IPS-18a (cell line): ENCODE measurements at regions not wholly inside any gene's neighbourhood (a gene's known extent, or its start where the extent isn't known, plus 50 kb on each side); places are given as distances from the start of the nearest gene placed in this dataset.

Experiments used
- H3K27ac ChIP-seq: one replicate; pipeline ENCODE4 v1.5.1; 2013; ENCODE audit warnings: low read length
- H3K27me3 ChIP-seq: one replicate; pipeline ENCODE4 v1.6.1; 2013; ENCODE audit warnings: mild to moderate bottlenecking, low read length; ENCODE audit not compliant: control insufficient read depth, insufficient read depth
- H3K36me3 ChIP-seq: one replicate; pipeline ENCODE4 v1.6.1; 2013; ENCODE audit warnings: low read depth, low read length; ENCODE audit not compliant: control insufficient read depth
- H3K4me1 ChIP-seq: one replicate; pipeline ENCODE4 v1.6.1; 2013; ENCODE audit warnings: low read depth, low read length; ENCODE audit not compliant: control insufficient read depth
- H3K4me3 ChIP-seq: one replicate; pipeline ENCODE4 v1.5.1; 2013; ENCODE audit warnings: low read length
- H3K9ac ChIP-seq: one replicate; pipeline ENCODE4 v1.6.1; 2013; ENCODE audit warnings: mild to moderate bottlenecking, low read length, moderate library complexity
- H3K9me3 ChIP-seq: one replicate; pipeline ENCODE4 v1.6.1; 2013; ENCODE audit warnings: low read depth, low read length; ENCODE audit not compliant: control insufficient read depth

- no peak overlapping the region for H3K9ac ChIP-seq
- H3K4me3 ChIP-seq = no peak overlapping the region
- no peak overlapping the region for H3K27ac ChIP-seq
- H3K27me3 ChIP-seq = no peaks in the 10 kb centered on the region
- H3K9me3 ChIP-seq = no peaks in the 10 kb centered on the region
- peaks cover 4% of the 10 kb centered on the region for H3K4me1 ChIP-seq
- no peaks in the 10 kb centered on the region for H3K36me3 ChIP-seq
Observed at GRCh38 chr6:76697585-76697984, 625.1 kb upstream of the IMPG1 start.

- peaks cover 4% of the 10 kb centered on the region for H3K4me1 ChIP-seq
- no peak overlapping the region for H3K27ac ChIP-seq
- H3K9ac ChIP-seq = no peak overlapping the region
- no peaks in the 10 kb centered on the region for H3K36me3 ChIP-seq
- H3K4me3 ChIP-seq = no peak overlapping the region
- H3K9me3 ChIP-seq = no peaks in the 10 kb centered on the region
- no peaks in the 10 kb centered on the region for H3K27me3 ChIP-seq
Observed at GRCh38 chr6:76694795-76695194, 622.3 kb upstream of the IMPG1 start.

DNA sequence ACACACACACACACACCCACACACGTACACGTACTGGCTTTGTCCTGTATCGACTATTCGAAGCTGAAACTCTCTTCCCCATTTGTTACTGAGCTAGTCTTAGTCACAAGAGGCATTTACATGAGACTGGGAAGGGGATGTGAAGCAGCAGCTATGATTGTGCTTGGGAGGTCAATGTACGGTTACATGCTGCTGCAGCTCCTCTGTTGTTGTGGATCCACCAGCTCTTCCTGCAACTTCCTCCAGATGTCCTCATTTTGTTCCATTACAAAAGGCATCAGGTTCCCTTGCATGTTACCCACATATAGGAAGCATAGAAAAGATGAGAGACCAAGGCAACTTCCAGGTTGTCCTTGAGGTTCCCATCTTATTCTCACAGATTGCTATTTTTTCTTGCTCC lies 612.4 kb upstream of the IMPG1 start:
- no peaks in the 10 kb centered on the region for H3K9me3 ChIP-seq
- H3K9ac ChIP-seq = no peak overlapping the region
- H3K4me1 ChIP-seq = peaks cover 21% of the 10 kb centered on the region
- no peaks in the 10 kb centered on the region for H3K27me3 ChIP-seq
- H3K27ac ChIP-seq = no peak overlapping the region
- no peak overlapping the region for H3K4me3 ChIP-seq
- no peaks in the 10 kb centered on the region for H3K36me3 ChIP-seq

GRCh38 chr6:76683985-76684384 lies 611.5 kb upstream of the IMPG1 start:
- H3K9me3 ChIP-seq = no peaks in the 10 kb centered on the region
- no peaks in the 10 kb centered on the region for H3K27me3 ChIP-seq
- H3K4me3 ChIP-seq = no peak overlapping the region
- no peak overlapping the region for H3K27ac ChIP-seq
- no peak overlapping the region for H3K9ac ChIP-seq
- H3K4me1 ChIP-seq = peaks cover 21% of the 10 kb centered on the region
- H3K36me3 ChIP-seq = no peaks in the 10 kb centered on the region

DNA sequence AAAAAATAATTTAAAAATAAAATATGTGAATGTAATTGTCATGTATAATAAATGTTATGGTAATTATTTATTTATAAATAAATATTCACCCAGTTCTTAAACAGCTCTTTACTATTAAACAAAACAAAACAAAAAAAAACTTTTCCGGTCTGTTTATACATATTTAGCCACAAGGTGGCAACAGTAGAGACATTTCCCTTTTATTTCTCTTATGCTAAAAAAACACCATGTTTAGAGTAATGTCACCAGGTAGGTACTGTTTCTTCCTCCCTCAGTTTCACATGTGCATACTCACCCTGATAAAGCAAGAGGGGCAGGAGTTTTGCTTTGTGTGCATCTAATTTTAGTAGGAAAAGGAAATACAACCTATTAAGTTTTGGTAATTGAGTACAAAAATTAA lies 610.4 kb upstream of the IMPG1 start:
- H3K27ac ChIP-seq = no peak overlapping the region
- H3K9ac ChIP-seq = no peak overlapping the region
- no peak overlapping the region for H3K4me3 ChIP-seq
- no peaks in the 10 kb centered on the region for H3K36me3 ChIP-seq
- no peaks in the 10 kb centered on the region for H3K27me3 ChIP-seq
- peaks cover 21% of the 10 kb centered on the region for H3K4me1 ChIP-seq
- no peaks in the 10 kb centered on the region for H3K9me3 ChIP-seq

GRCh38 chr6:76681781-76682180 lies 609.3 kb upstream of the IMPG1 start:
- no peak overlapping the region for H3K9ac ChIP-seq
- H3K27ac ChIP-seq = no peak overlapping the region
- peaks cover 21% of the 10 kb centered on the region for H3K4me1 ChIP-seq
- no peaks in the 10 kb centered on the region for H3K9me3 ChIP-seq
- no peaks in the 10 kb centered on the region for H3K36me3 ChIP-seq
- H3K4me3 ChIP-seq = no peak overlapping the region
- H3K27me3 ChIP-seq = no peaks in the 10 kb centered on the region

DNA sequence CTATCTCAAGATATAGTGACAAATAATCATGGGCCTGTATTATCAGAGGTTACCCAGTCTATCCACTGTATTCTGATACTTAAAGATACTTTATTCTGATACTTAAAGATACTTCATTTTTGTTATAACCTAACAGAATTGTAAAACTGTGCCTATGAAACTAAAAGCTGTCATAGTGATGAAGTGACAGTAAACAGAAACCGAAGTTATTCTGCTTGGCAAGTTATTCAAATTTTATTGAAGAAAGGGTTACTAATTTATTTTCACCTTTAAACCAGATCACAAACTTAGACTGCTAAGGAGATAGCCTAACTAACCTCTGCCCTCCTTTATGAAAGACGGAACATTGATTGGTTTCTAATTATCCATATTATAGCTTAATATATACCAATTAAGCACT lies 604.6 kb upstream of the IMPG1 start:
- Histone ChIP-seq H3K27ac (no peak overlapping the region), H3K9ac (no peak overlapping the region), H3K36me3 (no peaks in the 10 kb centered on the region), H3K4me3 (no peak overlapping the region), H3K4me1 (no peaks in the 10 kb centered on the region), H3K9me3 (no peaks in the 10 kb centered on the region), H3K27me3 (no peaks in the 10 kb centered on the region)

DNA sequence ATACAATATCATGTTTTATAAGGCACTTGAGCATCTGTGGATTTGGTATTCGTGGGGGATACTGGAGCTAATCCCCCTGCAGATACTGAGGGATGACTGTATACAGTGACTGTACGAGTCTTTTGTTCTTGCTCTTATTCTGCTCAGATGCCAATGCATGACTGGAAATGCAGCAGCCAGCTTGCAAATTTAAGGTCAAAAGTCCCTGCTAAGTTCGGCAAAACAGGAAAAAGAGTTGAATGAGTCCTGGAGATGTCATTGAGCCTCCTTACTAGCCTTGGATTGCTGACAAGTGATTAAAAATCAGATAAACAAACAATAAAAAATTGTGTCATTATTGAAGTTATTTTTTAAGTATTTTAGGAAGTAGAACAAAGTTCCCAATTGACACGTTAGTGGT lies 599.3 kb upstream of the IMPG1 start:
- H3K27ac ChIP-seq = no peak overlapping the region
- H3K27me3 ChIP-seq = no peaks in the 10 kb centered on the region
- no peak overlapping the region for H3K4me3 ChIP-seq
- no peaks in the 10 kb centered on the region for H3K4me1 ChIP-seq
- no peak overlapping the region for H3K9ac ChIP-seq
- H3K36me3 ChIP-seq = no peaks in the 10 kb centered on the region
- H3K9me3 ChIP-seq = no peaks in the 10 kb centered on the region

DNA sequence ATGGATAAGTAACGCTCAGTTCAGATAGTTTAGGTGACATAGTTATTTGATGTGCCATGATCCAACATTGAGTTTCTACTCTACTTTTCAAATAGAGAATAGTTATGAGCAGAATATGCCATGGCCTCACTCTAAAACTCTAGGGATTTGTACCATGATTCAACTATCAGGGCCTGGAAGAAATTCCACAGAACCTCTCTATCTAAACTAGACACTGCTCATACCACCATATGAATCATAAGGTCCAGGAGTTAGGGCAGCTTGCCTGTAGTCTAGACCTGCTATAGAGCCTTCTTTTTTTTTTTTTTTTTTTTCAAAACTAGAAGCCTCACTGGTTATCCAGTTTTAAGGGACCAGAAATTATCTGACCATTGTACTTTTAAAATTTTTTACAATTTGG lies 571.8 kb upstream of the IMPG1 start:
- Histone ChIP-seq H3K4me3 (no peak overlapping the region), H3K36me3 (no peaks in the 10 kb centered on the region), H3K27me3 (no peaks in the 10 kb centered on the region), H3K27ac (no peak overlapping the region), H3K4me1 (no peaks in the 10 kb centered on the region), H3K9me3 (no peaks in the 10 kb centered on the region), H3K9ac (no peak overlapping the region)

DNA sequence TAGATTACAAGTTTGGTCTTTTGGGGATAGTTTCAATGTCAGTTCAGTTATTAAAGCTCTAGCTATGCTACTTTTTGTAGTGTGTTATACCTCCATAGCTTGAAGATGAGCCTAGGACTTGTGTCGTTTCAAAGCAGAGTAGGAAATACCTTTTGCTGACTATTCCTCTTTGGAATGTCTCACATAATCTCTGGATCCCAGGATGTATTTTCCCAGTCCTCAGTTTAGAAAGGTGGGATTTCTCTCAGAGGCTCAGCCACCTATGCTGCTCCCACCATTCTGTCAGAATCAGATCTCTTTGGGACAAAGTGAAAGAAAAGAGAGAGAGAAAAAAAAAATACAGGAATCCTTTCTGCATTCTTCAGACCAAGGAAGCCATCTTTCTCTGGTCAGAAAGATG lies 567.5 kb upstream of the IMPG1 start:
- no peak overlapping the region for H3K27ac ChIP-seq
- H3K4me3 ChIP-seq = no peak overlapping the region
- no peaks in the 10 kb centered on the region for H3K4me1 ChIP-seq
- H3K36me3 ChIP-seq = no peaks in the 10 kb centered on the region
- no peaks in the 10 kb centered on the region for H3K9me3 ChIP-seq
- no peak overlapping the region for H3K9ac ChIP-seq
- no peaks in the 10 kb centered on the region for H3K27me3 ChIP-seq

DNA sequence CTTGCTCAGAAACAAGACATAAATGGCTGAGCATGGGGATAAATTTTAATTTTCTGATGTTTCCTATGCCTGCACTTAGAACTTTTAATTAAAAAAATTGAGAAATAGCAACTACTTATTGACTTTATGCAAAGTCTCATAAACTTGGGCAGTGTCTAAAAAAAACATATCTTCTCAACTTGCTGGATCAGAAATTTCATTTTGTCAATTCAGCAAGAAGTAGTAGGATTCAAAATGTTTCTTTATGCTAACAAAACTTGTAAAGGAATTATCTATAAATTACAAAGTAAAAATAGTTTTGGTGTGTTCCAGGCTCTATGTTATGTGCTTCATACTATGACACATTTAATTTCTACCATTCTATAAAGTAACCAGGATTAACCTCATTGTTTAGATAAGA lies 562.2 kb upstream of the IMPG1 start:
- H3K9ac ChIP-seq = no peak overlapping the region
- no peak overlapping the region for H3K4me3 ChIP-seq
- no peaks in the 10 kb centered on the region for H3K27me3 ChIP-seq

GRCh38 chr6:76633259-76633658 lies 560.8 kb upstream of the IMPG1 start:
- H3K4me1 ChIP-seq = no peaks in the 10 kb centered on the region
- no peak overlapping the region for H3K4me3 ChIP-seq
- no peaks in the 10 kb centered on the region for H3K36me3 ChIP-seq
- H3K27me3 ChIP-seq = no peaks in the 10 kb centered on the region
- H3K9me3 ChIP-seq = no peaks in the 10 kb centered on the region
- H3K9ac ChIP-seq = no peak overlapping the region
- no peak overlapping the region for H3K27ac ChIP-seq

More for the DNA sequence above, 562.2 kb upstream of the IMPG1 start:
- Histone ChIP-seq H3K36me3 (no peaks in the 10 kb centered on the region), H3K9me3 (no peaks in the 10 kb centered on the region), H3K27ac (no peak overlapping the region), H3K4me1 (no peaks in the 10 kb centered on the region)
